ENCODE measurements at regions not wholly inside any gene's neighbourhood (a gene's known extent, or its start where the extent isn't known, plus 50 kb on each side); places are given as distances from the start of the nearest gene placed in this dataset.

DNA sequence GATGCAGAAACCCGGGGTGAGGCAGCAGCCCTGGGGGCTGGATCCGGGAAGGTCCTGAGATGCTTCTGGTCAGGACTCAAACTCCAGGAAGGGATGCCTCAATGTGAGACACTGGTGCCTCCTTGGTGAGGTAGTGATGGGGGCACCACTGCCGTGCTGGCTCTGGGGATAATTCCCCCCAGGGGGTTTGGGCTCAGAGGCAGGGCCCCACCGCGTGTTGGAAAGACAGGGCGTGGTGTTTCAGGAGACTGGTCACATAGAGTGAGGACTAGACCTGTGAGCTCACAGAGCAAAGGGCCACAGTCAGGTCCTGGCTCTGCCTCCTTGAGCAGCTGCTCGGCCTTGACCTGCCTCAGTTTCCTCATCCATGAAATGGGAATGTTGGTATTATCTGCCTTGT lies 361.9 kb downstream of the GLRX3 start:
- TF ChIP-seq, protein P1, sequence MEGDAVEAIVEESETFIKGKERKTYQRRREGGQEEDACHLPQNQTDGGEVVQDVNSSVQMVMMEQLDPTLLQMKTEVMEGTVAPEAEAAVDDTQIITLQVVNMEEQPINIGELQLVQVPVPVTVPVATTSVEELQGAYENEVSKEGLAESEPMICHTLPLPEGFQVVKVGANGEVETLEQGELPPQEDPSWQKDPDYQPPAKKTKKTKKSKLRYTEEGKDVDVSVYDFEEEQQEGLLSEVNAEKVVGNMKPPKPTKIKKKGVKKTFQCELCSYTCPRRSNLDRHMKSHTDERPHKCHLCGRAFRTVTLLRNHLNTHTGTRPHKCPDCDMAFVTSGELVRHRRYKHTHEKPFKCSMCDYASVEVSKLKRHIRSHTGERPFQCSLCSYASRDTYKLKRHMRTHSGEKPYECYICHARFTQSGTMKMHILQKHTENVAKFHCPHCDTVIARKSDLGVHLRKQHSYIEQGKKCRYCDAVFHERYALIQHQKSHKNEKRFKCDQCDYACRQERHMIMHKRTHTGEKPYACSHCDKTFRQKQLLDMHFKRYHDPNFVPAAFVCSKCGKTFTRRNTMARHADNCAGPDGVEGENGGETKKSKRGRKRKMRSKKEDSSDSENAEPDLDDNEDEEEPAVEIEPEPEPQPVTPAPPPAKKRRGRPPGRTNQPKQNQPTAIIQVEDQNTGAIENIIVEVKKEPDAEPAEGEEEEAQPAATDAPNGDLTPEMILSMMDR (conservative IDR thresholded peaks at IDR 0.05; ENCODE audit: low read depth, low read length) = no peak
- TF ChIP-seq POLR2A (IDR thresholded peaks at IDR 0.05; ENCODE audit: low read depth, low read length) (no peak), BHLHE40 (IDR thresholded peaks at IDR 0.05; ENCODE audit: low read depth, low read length) (no peak), RAD21 (IDR thresholded peaks at IDR 0.05; ENCODE audit: low read length) (no peak), RCOR1 (IDR thresholded peaks at IDR 0.05; ENCODE audit: insufficient replicate concordance, low read length) (no peak), NFE2L2 (IDR thresholded peaks at IDR 0.05; ENCODE audit: low read depth, low read length) (no peak), FOS (IDR thresholded peaks at IDR 0.05; ENCODE audit: low read depth, low read length) (no peak), CEBPB (IDR thresholded peaks at IDR 0.05; ENCODE audit: low read depth, low read length) (no peak), MAZ (IDR thresholded peaks at IDR 0.05; ENCODE audit: borderline replicate concordance, low read depth, low read length) (no peak), MXI1 (IDR thresholded peaks at IDR 0.05; ENCODE audit: borderline replicate concordance, low read depth, low read length) (no peak), SMC3 (IDR thresholded peaks at IDR 0.05; ENCODE audit: low read depth, low read length) (no peak), MAFK (IDR thresholded peaks at IDR 0.05; ENCODE audit: low read depth, low read length) (no peak)
- TF ChIP-seq, protein P2, sequence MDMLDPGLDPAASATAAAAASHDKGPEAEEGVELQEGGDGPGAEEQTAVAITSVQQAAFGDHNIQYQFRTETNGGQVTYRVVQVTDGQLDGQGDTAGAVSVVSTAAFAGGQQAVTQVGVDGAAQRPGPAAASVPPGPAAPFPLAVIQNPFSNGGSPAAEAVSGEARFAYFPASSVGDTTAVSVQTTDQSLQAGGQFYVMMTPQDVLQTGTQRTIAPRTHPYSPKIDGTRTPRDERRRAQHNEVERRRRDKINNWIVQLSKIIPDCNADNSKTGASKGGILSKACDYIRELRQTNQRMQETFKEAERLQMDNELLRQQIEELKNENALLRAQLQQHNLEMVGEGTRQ (IDR thresholded peaks at IDR 0.05; ENCODE audit: low read depth, low read length) = no peak
